ENCODE measurements at regions not wholly inside any gene's neighbourhood (a gene's known extent, or its start where the extent isn't known, plus 50 kb on each side); places are given as distances from the start of the nearest gene placed in this dataset.

DNA sequence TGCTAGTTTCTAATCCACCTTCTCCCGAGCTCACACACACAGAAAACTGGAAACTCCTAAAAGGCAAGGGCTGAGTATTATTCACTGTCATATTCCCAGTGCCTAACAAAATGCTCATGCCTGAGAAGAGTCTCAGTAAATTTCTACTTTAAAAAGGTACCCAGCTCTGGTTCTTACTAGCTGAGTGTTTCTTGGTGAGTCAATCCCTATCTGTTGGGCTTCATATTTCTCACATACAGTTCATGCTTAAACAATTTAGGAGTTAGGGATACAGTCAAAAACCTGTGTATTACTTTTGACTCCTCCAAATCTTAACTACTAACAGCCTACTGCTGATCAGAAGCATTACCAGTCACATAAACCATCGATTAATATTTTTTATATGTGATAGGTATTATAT is 204.9 kb downstream of the EN1 start:
- Mint-ChIP-seq H3K4me3 (no peak overlapping the region), H3K4me1 (ENCODE audit: low read depth) (no peaks in the 10 kb centered on the region), H3K27me3 (ENCODE audit: low read depth) (peaks cover 3% of the 10 kb centered on the region), H3K36me3 (ENCODE audit: low read depth) (no peaks in the 10 kb centered on the region), H3K27ac (no peak overlapping the region), H3K9me3 (ENCODE audit: insufficient read depth) (no peaks in the 10 kb centered on the region)
- POLR2A ChIA-PET = no interaction called here
- DNase-seq = no peak
- CTCF ChIA-PET = no interaction called here
- no peak for ATAC-seq

DNA sequence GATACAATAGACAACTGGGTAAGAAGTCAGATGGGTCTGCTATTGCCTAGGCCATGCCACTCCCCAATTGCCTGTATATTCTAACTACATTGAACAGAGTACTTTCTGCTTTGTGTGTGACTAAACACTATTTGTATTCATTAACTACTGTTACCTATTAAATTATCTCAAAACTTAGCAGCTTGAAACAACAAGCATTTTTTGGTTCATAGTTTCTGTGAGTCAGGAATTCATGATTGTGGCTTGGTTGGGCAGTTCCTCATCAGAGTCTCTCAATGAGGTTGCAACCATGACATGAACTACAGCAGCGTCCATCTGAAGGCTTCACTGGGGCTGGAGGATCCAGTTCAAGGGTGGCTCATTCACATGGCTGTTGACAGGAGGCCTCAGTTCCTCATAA is 205.7 kb downstream of the EN1 start:
- H3K27ac Mint-ChIP-seq = no peak overlapping the region
- no peaks in the 10 kb centered on the region for H3K4me1 Mint-ChIP-seq (ENCODE audit: low read depth)
- DNase-seq = no peak
- H3K9me3 Mint-ChIP-seq (ENCODE audit: insufficient read depth) = no peaks in the 10 kb centered on the region
- ChIA-PET POLR2A (no interaction called here), CTCF (no interaction called here)
- H3K27me3 Mint-ChIP-seq (ENCODE audit: low read depth) = peaks cover 3% of the 10 kb centered on the region
- ATAC-seq = no peak
- H3K4me3 Mint-ChIP-seq = no peak overlapping the region
- H3K36me3 Mint-ChIP-seq (ENCODE audit: low read depth) = no peaks in the 10 kb centered on the region

DNA sequence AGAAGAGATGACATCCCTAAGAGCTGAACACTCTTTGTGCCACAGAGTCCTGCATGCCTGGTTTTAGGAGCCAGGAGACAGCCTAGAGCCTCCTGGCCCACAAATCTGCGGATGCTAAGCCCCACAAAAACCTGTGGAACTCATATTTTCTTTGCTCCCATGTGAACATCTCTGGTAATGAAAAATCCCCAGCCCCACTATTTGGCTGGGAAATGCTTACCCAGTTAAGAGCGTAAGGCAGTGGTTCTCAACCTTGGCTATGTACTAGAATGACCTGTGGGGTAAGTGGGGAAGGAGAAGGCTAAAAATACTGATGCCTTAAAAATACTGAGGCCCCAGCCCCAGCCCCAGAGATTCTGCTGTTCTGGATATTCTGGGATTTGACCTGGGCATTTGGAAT is 208.1 kb downstream of the EN1 start:
- ChIA-PET POLR2A (no interaction called here), CTCF (no interaction called here)
- Mint-ChIP-seq H3K4me3 (no peak overlapping the region), H3K27ac (no peak overlapping the region), H3K36me3 (ENCODE audit: low read depth) (no peaks in the 10 kb centered on the region), H3K4me1 (ENCODE audit: low read depth) (no peaks in the 10 kb centered on the region), H3K27me3 (ENCODE audit: low read depth) (peaks cover 3% of the 10 kb centered on the region), H3K9me3 (ENCODE audit: insufficient read depth) (no peaks in the 10 kb centered on the region)
- DNase-seq = no peak
- no peak for ATAC-seq

DNA sequence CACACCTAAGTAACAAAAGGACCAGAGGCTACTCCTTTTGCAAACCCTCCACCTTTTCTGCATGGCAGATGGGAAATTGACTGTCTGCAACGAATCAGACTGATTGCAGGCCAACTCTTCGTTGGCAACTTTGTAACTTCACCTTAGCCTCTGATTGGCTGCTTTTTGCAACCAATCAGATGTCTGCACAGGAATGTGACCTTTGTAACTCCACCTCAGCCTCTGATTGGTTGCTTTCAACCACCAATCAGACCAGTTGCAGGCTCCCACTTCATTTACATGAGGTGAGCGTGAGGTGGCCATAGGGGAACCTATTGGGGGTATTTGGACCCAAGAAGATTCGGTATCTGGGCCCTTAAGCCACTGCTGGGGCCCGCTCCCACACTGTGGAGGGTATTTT is 209.0 kb downstream of the EN1 start:
- H3K27me3 Mint-ChIP-seq (ENCODE audit: low read depth) = peaks cover 2% of the 10 kb centered on the region
- POLR2A ChIA-PET = no interaction called here
- H3K27ac Mint-ChIP-seq = no peak overlapping the region
- H3K4me3 Mint-ChIP-seq = no peak overlapping the region
- H3K9me3 Mint-ChIP-seq (ENCODE audit: insufficient read depth) = no peaks in the 10 kb centered on the region
- H3K36me3 Mint-ChIP-seq (ENCODE audit: low read depth) = no peaks in the 10 kb centered on the region
- no peak for ATAC-seq
- CTCF ChIA-PET = no interaction called here
- no peaks in the 10 kb centered on the region for H3K4me1 Mint-ChIP-seq (ENCODE audit: low read depth)
- no peak for DNase-seq

DNA sequence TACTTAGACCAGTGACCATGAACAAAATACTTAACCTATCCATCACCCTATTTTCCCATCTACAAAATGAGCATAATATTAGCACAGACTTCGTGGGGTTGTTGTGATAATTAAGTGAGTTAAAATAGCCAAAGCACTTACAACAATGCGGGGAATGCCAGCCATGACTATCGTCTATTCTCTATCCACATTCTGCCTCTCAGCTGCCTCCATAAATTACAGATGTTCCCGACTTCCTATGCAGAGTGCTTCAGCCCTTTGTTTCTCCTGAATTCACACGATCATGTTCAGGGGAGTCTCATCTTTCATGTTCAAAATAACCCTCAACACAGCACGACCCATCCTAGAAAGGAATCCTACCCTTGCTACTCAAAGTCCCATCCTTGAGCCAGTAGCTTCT is 211.6 kb downstream of the EN1 start:
- H3K27ac Mint-ChIP-seq = no peak overlapping the region
- CTCF ChIA-PET = no interaction called here
- POLR2A ChIA-PET = no interaction called here

DNA sequence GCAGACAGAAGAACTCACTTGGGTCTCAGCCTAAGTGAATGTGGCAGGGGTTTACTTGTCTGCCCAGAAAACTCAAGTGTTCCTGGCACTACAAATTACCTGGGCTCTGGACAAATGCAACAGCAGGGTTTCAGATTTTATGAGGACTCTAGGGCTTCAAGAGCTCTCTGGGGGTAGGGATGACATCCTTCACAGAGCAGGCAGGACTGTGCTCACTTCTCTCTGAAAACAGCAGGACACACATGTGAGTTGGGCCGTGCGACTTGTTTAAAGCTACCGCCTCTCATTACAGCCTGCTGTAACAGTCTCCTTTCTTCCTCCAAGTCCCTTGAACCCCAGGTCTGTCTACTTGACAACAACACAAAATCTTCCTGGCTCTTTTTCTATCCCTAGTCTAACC is 212.6 kb downstream of the EN1 start:
- Mint-ChIP-seq H3K36me3 (ENCODE audit: low read depth) (no peaks in the 10 kb centered on the region), H3K4me3 (no peak overlapping the region), H3K9me3 (ENCODE audit: insufficient read depth) (no peaks in the 10 kb centered on the region), H3K27me3 (ENCODE audit: low read depth) (no peaks in the 10 kb centered on the region), H3K27ac (no peak overlapping the region), H3K4me1 (ENCODE audit: low read depth) (no peaks in the 10 kb centered on the region)
- POLR2A ChIA-PET = no interaction called here
- DNase-seq = no peak
- CTCF ChIA-PET = no interaction called here
- no peak for ATAC-seq

More for the DNA sequence above, 211.6 kb downstream of the EN1 start:
- DNase-seq (no peak), ATAC-seq (no peak)
- H3K36me3 Mint-ChIP-seq (ENCODE audit: low read depth) = no peaks in the 10 kb centered on the region
- H3K27me3 Mint-ChIP-seq (ENCODE audit: low read depth) = no peaks in the 10 kb centered on the region
- no peaks in the 10 kb centered on the region for H3K4me1 Mint-ChIP-seq (ENCODE audit: low read depth)
- H3K4me3 Mint-ChIP-seq = no peak overlapping the region
- H3K9me3 Mint-ChIP-seq (ENCODE audit: insufficient read depth) = no peaks in the 10 kb centered on the region

DNA sequence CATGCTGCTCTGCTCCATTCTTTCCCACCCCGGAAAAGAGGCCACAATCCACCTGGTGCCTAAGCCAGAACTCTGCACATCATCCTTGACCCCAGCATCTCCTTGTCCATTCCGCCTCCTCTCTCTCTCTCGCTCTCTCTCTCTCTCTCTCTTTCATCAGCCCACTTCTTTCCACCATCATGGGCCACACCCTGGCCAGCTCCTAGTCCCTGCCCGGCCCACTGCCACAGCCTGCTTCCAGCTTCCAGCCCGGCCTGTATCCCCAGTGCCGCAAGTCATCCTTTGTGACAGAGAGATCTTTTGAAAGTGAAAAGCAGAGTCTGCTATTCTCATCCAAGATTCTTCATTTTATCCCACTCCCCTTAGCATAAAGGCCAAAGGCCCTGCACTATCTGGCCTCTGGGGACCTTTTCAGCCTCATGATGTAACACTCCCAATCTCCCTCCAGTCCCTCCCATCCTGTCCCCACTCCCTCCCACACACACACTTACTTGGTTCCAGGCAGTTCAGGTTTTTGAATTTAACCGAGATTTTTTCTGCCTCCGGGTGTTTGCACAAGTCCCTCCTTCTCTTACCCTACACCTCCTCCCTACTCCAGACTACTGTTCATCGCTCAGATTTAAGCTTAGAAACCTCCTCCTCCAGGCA is 214.0 kb downstream of the EN1 start:
- Mint-ChIP-seq H3K4me1 (ENCODE audit: low read depth) (no peaks in the 10 kb centered on the region), H3K9me3 (ENCODE audit: insufficient read depth) (no peaks in the 10 kb centered on the region), H3K27ac (no peak overlapping the region), H3K36me3 (ENCODE audit: low read depth) (no peaks in the 10 kb centered on the region), H3K27me3 (ENCODE audit: low read depth) (no peaks in the 10 kb centered on the region), H3K4me3 (no peak overlapping the region)
- no peak for ATAC-seq
- ChIA-PET POLR2A (no interaction called here), CTCF (no interaction called here)
- no peak for DNase-seq

DNA sequence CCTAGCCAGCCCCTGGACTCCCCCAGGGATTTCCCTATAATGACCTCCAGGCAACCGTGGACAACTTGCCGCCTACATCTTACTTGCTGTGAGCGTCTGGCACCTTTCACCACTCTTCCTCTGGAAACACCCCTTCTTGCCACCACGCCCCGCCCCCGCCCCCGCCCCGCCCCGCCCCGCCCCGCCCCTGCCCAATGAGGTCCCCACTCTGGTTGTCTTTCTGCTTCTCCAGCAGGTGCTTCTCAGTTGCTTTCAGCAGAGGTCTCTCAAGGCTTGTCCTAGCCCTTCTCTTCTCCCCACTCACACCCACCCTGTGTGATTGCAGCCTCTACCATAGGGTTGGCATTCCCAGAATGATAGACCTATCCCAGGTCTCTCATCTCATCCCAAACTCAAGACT is 214.5 kb downstream of the EN1 start:
- no peaks in the 10 kb centered on the region for H3K9me3 Mint-ChIP-seq (ENCODE audit: insufficient read depth)
- ATAC-seq = no peak
- H3K27me3 Mint-ChIP-seq (ENCODE audit: low read depth) = no peaks in the 10 kb centered on the region
- no peak overlapping the region for H3K4me3 Mint-ChIP-seq
- ChIA-PET POLR2A (no interaction called here), CTCF (no interaction called here)
- H3K27ac Mint-ChIP-seq = no peak overlapping the region
- H3K4me1 Mint-ChIP-seq (ENCODE audit: low read depth) = no peaks in the 10 kb centered on the region
- no peak for DNase-seq
- H3K36me3 Mint-ChIP-seq (ENCODE audit: low read depth) = no peaks in the 10 kb centered on the region

DNA sequence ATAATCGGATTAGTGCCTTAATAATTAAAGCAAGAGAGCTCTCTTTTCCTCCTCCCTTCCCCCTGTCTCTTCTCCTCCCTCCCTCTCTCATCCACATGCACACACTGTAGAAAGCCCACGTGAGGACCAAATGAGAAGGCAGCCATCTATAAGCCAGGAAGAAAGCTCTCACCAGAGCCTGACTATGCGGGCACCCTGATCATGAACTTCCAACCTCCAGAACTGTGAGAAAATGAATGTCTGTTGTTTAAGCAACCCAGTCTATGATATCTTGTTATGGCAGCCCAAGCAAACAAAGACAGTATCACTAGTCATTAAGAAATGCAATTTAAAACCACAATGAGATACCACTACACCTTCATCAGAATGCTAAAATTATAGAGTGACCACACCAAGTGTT is 220.3 kb downstream of the EN1 start:
- no peak overlapping the region for H3K27ac Mint-ChIP-seq
- no peaks in the 10 kb centered on the region for H3K27me3 Mint-ChIP-seq (ENCODE audit: low read depth)
- no peak overlapping the region for H3K4me3 Mint-ChIP-seq
- no peaks in the 10 kb centered on the region for H3K4me1 Mint-ChIP-seq (ENCODE audit: low read depth)
- ATAC-seq (no peak), DNase-seq (no peak)
- POLR2A ChIA-PET = no interaction called here
- CTCF ChIA-PET = no interaction called here
- no peaks in the 10 kb centered on the region for H3K36me3 Mint-ChIP-seq (ENCODE audit: low read depth)
- no peaks in the 10 kb centered on the region for H3K9me3 Mint-ChIP-seq (ENCODE audit: insufficient read depth)

DNA sequence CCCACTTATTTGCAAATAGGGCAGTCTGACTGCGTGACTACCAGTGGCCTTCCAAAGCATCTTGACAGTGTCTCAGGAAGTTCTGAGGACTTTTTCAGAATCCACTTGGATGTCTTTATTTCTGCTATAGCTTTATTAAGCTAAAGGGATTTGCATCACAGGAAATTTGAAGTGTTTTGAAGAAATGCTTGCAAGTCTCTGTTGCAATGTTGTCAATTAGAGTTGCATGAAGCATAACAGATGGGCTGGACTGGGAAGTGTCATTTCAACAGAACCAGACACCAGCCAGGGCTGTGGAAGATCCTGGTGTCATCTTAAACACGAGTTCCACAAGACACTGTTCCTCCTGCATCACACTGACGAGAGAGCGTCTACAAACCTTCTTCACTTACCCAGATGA is 224.5 kb downstream of the EN1 start:
- Mint-ChIP-seq H3K27ac (no peak overlapping the region), H3K27me3 (ENCODE audit: low read depth) (no peaks in the 10 kb centered on the region), H3K36me3 (ENCODE audit: low read depth) (no peaks in the 10 kb centered on the region), H3K4me1 (ENCODE audit: low read depth) (no peaks in the 10 kb centered on the region), H3K9me3 (ENCODE audit: insufficient read depth) (no peaks in the 10 kb centered on the region), H3K4me3 (no peak overlapping the region)
- ChIA-PET CTCF (no interaction called here), POLR2A (no interaction called here)
- DNase-seq = no peak
- no peak for ATAC-seq

DNA sequence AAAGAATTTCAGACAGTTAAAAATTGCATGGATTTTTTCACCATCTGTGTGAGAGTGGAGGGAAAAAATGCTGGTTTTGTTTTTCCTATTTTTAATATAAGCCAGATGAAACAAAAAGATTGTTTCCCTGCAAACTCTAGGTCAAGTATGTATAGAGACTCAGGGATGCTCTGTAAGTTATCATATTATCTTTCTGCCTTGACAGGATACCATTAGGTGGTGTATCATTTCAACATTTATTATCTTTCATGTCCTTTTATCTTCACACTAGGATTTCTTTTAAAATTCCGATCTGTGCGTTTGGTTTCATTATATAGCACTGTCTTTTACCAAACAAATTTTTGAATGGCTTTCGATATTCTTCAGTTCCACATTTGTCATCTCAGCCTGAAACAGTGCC is 225.3 kb downstream of the EN1 start:
- H3K9me3 Mint-ChIP-seq (ENCODE audit: insufficient read depth) = no peaks in the 10 kb centered on the region

DNA sequence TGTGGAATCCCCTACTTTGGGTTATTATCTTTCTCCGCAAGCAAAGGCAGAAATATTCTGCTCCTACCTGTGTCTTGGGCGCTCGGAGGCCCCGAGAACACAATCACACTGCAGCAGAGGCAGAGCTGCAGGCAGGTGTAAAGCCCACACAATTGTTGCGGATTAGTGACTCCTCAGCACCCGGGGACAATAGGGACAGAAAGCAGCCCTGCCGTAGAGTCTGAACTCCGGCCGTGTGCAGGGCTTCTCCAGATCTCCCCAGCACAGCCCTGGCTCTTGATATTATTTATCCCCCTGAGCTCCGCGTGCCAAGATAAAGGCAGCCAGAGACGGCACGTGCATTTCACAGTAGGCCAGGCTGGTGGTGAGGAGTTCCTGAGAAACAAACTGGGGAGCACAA is 229.2 kb downstream of the EN1 start:
- POLR2A ChIA-PET = no interaction called here
- no peak for ATAC-seq

More for the DNA sequence above, 225.3 kb downstream of the EN1 start:
- H3K4me1 Mint-ChIP-seq (ENCODE audit: low read depth) = no peaks in the 10 kb centered on the region
- H3K27ac Mint-ChIP-seq = no peak overlapping the region
- no peaks in the 10 kb centered on the region for H3K27me3 Mint-ChIP-seq (ENCODE audit: low read depth)
- H3K4me3 Mint-ChIP-seq = no peak overlapping the region
- ChIA-PET CTCF (no interaction called here), POLR2A (no interaction called here)
- no peak for DNase-seq
- ATAC-seq = no peak
- no peaks in the 10 kb centered on the region for H3K36me3 Mint-ChIP-seq (ENCODE audit: low read depth)

DNA sequence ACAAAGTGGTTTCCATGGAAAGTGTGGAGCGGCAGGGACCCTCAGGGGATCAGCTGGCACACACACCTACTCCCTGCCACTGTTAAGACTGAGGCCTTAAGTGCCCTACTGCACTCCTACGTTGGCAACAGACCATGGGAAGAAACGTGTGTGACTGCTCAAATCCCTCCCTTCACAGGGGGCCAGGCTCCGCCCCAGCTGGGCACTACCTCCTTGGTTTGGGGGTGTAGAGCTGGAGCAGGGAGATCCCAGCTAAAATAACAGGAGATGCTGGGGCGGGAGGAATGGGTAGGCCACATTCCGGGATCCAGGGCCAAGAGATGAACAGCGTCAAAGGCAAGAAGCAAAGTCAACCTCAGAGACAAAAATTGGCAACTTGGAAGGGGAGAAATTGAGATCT is 231.0 kb downstream of the EN1 start:
- no peak overlapping the region for H3K4me3 Mint-ChIP-seq
- ATAC-seq (no peak), DNase-seq (no peak)
- peaks cover 5% of the 10 kb centered on the region for H3K27me3 Mint-ChIP-seq (ENCODE audit: low read depth)
- H3K27ac Mint-ChIP-seq = no peak overlapping the region
- H3K9me3 Mint-ChIP-seq (ENCODE audit: insufficient read depth) = no peaks in the 10 kb centered on the region
- POLR2A ChIA-PET = no interaction called here
- H3K4me1 Mint-ChIP-seq (ENCODE audit: low read depth) = no peaks in the 10 kb centered on the region
- no peaks in the 10 kb centered on the region for H3K36me3 Mint-ChIP-seq (ENCODE audit: low read depth)
- CTCF ChIA-PET = no interaction called here

More for the DNA sequence above, 229.2 kb downstream of the EN1 start:
- no peak for DNase-seq
- Mint-ChIP-seq H3K27ac (no peak overlapping the region), H3K36me3 (ENCODE audit: low read depth) (no peaks in the 10 kb centered on the region), H3K4me1 (ENCODE audit: low read depth) (no peaks in the 10 kb centered on the region), H3K4me3 (no peak overlapping the region), H3K27me3 (ENCODE audit: low read depth) (peaks cover 5% of the 10 kb centered on the region), H3K9me3 (ENCODE audit: insufficient read depth) (no peaks in the 10 kb centered on the region)
- CTCF ChIA-PET = no interaction called here
